ENCODE measurements at regions not wholly inside any gene's neighbourhood (a gene's known extent, or its start where the extent isn't known, plus 50 kb on each side); places are given as distances from the start of the nearest gene placed in this dataset.

GRCh38 chr6:40733770-40734396 lies 146.7 kb upstream of the LRFN2 start:
- WGBS, 2 donors, result 65 to 74% methylated on average over 4 of the region's 4 CpGs
- peaks cover 0 to 1% (median 0%) of the 10 kb centered on the region in 4 donors for H3K9me3 ChIP-seq (ENCODE audit: control insufficient read depth in 4 of 4, insufficient read depth in 3 of 4, low read length in 3 of 4)
- H3K27me3 ChIP-seq (ENCODE audit: control insufficient read depth in 3 of 3, insufficient read depth in 3 of 3, low read length in 2 of 3), result no peaks in the 10 kb centered on the region
- no peak overlapping the region for H3K27ac ChIP-seq (ENCODE audit: low read depth in 1 of 2, low read length in 1 of 2)
- no peaks in the 10 kb centered on the region for H3K36me3 ChIP-seq (ENCODE audit: control insufficient read depth in 4 of 4, insufficient read depth in 4 of 4, low read length in 4 of 4)
- no peak overlapping the region for H3K4me3 ChIP-seq
- no peak overlapping the region for H3K9ac ChIP-seq (ENCODE audit: insufficient read depth in 1 of 2, low read length in 2 of 2)
- ATAC-seq (ENCODE audit: insufficient read depth, low FRiP score), result no peak
- H3K4me1 ChIP-seq (ENCODE audit: control insufficient read depth in 5 of 5, insufficient read depth in 5 of 5, low read length in 5 of 5), result peaks cover 0 to 18% (median 0%) of the 10 kb centered on the region in 5 donors
- DNase-seq, result no peak
- TF ChIP-seq, protein P1, sequence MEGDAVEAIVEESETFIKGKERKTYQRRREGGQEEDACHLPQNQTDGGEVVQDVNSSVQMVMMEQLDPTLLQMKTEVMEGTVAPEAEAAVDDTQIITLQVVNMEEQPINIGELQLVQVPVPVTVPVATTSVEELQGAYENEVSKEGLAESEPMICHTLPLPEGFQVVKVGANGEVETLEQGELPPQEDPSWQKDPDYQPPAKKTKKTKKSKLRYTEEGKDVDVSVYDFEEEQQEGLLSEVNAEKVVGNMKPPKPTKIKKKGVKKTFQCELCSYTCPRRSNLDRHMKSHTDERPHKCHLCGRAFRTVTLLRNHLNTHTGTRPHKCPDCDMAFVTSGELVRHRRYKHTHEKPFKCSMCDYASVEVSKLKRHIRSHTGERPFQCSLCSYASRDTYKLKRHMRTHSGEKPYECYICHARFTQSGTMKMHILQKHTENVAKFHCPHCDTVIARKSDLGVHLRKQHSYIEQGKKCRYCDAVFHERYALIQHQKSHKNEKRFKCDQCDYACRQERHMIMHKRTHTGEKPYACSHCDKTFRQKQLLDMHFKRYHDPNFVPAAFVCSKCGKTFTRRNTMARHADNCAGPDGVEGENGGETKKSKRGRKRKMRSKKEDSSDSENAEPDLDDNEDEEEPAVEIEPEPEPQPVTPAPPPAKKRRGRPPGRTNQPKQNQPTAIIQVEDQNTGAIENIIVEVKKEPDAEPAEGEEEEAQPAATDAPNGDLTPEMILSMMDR (IDR thresholded peaks at IDR 0.05; ENCODE audit: control extremely low read depth, extremely low read depth), result no peak

- Histone ChIP-seq H3K4me3 (no peak overlapping the region), H3K36me3 (ENCODE audit: control insufficient read depth in 4 of 4, insufficient read depth in 4 of 4, low read length in 4 of 4) (no peaks in the 10 kb centered on the region), H3K4me1 (ENCODE audit: control insufficient read depth in 5 of 5, insufficient read depth in 5 of 5, low read length in 5 of 5) (peaks cover 0 to 18% (median 0%) of the 10 kb centered on the region in 5 donors), H3K9me3 (ENCODE audit: control insufficient read depth in 4 of 4, insufficient read depth in 3 of 4, low read length in 3 of 4) (peaks cover 0 to 1% (median 0%) of the 10 kb centered on the region in 4 donors), H3K27me3 (ENCODE audit: control insufficient read depth in 3 of 3, insufficient read depth in 3 of 3, low read length in 2 of 3) (no peaks in the 10 kb centered on the region), H3K9ac (ENCODE audit: insufficient read depth in 1 of 2, low read length in 2 of 2) (no peak overlapping the region), H3K27ac (ENCODE audit: low read depth in 1 of 2, low read length in 1 of 2) (no peak overlapping the region)
- peak in 1 of 3 donors; percentile 32 for DNase-seq
- 49 to 81% methylated on average over 1 of the region's 1 CpG for WGBS, 2 donors
- ATAC-seq (ENCODE audit: insufficient read depth, low FRiP score), result no peak
- TF ChIP-seq, protein P1 (IDR thresholded peaks at IDR 0.05; ENCODE audit: control extremely low read depth, extremely low read depth), result no peak
Measured at GRCh38 chr6:40733290-40733689, 146.1 kb upstream of the LRFN2 start.

- ATAC-seq (ENCODE audit: insufficient read depth, low FRiP score) (no peak), DNase-seq (no peak)
- no peaks in the 10 kb centered on the region for H3K36me3 ChIP-seq (ENCODE audit: control insufficient read depth in 4 of 4, insufficient read depth in 4 of 4, low read length in 4 of 4)
- TF ChIP-seq, protein P1 (IDR thresholded peaks at IDR 0.05; ENCODE audit: control extremely low read depth, extremely low read depth), result no peak
- H3K9ac ChIP-seq (ENCODE audit: insufficient read depth in 1 of 2, low read length in 2 of 2), result no peak overlapping the region
- 73 to 85% methylated on average over 3 of the region's 3 CpGs for WGBS, 2 donors
- no peak overlapping the region for H3K4me3 ChIP-seq
- no peaks in the 10 kb centered on the region for H3K27me3 ChIP-seq (ENCODE audit: control insufficient read depth in 3 of 3, insufficient read depth in 3 of 3, low read length in 2 of 3)
- H3K27ac ChIP-seq (ENCODE audit: low read depth in 1 of 2, low read length in 1 of 2), result no peak overlapping the region
- peaks cover 0 to 1% (median 0%) of the 10 kb centered on the region in 4 donors for H3K9me3 ChIP-seq (ENCODE audit: control insufficient read depth in 4 of 4, insufficient read depth in 3 of 4, low read length in 3 of 4)
- peaks cover 0 to 18% (median 0%) of the 10 kb centered on the region in 5 donors for H3K4me1 ChIP-seq (ENCODE audit: control insufficient read depth in 5 of 5, insufficient read depth in 5 of 5, low read length in 5 of 5)
Measured at GRCh38 chr6:40732878-40733277, 145.7 kb upstream of the LRFN2 start.

DNA sequence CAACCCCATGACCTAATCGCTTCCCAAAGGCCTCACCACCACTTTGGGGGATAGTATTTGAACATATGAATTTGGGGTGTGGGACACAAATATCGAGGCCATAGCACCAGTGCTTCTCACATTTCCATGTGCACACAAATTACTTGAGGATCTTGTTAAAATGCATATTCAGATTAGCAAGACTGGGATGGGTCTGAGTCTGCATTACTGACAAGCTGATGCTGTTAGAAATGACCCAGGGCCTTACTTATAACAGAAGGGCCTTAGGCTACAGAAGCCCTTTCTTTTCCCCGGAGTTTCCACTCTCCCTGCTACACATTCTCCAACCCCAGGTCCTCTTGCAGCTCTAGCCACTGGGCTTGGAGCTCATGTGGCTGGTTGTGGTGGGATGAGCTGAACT lies 141.5 kb upstream of the LRFN2 start:
- no peak overlapping the region for H3K4me3 ChIP-seq
- no peak for DNase-seq
- TF ChIP-seq, protein P1 (IDR thresholded peaks at IDR 0.05; ENCODE audit: control extremely low read depth, extremely low read depth), result no peak
- H3K9ac ChIP-seq (ENCODE audit: insufficient read depth in 1 of 2, low read length in 2 of 2), result no peak overlapping the region
- no peaks in the 10 kb centered on the region for H3K36me3 ChIP-seq (ENCODE audit: control insufficient read depth in 4 of 4, insufficient read depth in 4 of 4, low read length in 4 of 4)
- H3K27ac ChIP-seq (ENCODE audit: low read depth in 1 of 2, low read length in 1 of 2), result no peak overlapping the region
- no peak for ATAC-seq (ENCODE audit: insufficient read depth, low FRiP score)
- WGBS, 2 donors, result 91 to 96% methylated on average over 3 of the region's 3 CpGs
- peaks cover 0 to 28% (median 0%) of the 10 kb centered on the region in 5 donors for H3K4me1 ChIP-seq (ENCODE audit: control insufficient read depth in 5 of 5, insufficient read depth in 5 of 5, low read length in 5 of 5)
- no peaks in the 10 kb centered on the region for H3K27me3 ChIP-seq (ENCODE audit: control insufficient read depth in 3 of 3, insufficient read depth in 3 of 3, low read length in 2 of 3)
- H3K9me3 ChIP-seq (ENCODE audit: control insufficient read depth in 4 of 4, insufficient read depth in 3 of 4, low read length in 3 of 4), result peaks cover 0 to 1% (median 0%) of the 10 kb centered on the region in 4 donors
